ENCODE measurements at regions not wholly inside any gene's neighbourhood (a gene's known extent, or its start where the extent isn't known, plus 50 kb on each side); places are given as distances from the start of the nearest gene placed in this dataset.

DNA sequence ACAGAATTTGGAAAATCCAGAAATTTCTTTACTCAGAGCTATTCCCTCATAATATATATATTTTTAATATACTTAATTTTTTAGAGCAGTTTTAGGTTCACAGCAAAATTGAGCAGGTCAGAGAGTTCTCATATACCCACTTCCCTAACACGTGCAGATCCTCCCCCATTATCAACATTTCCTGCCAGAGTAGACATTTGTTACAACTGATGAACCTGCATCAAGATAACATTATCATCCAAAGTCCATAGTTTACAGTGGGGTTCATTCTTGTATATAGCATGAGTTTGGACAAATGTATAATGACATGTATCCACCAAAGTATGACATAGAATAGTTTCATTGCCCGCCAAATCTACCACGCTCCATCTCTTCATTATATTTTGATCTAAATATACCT, 170.0 kb downstream of the PTEN start:
- H3K4me1 ChIP-seq (ENCODE audit: control insufficient read depth in 2 of 2, insufficient read depth in 2 of 2, low read length in 2 of 2) = no peaks in the 10 kb centered on the region
- H3K4me2 ChIP-seq (replicated peaks; ENCODE audit: low read depth, low read length, poor library complexity, severe bottlenecking) = no peak overlapping the region
- Mint-ChIP-seq H3K27me3 (no peaks in the 10 kb centered on the region), H3K4me1 (peaks cover 9% of the 10 kb centered on the region), H3K9me3 (ENCODE audit: insufficient read depth) (no peaks in the 10 kb centered on the region), H3K4me3 (no peak overlapping the region), H3K27ac (no peak overlapping the region)
- no CpG with 5 or more reads among the region's 3 CpGs for WGBS (ENCODE audit: insufficient coverage)
- TF ChIP-seq, protein P1, sequence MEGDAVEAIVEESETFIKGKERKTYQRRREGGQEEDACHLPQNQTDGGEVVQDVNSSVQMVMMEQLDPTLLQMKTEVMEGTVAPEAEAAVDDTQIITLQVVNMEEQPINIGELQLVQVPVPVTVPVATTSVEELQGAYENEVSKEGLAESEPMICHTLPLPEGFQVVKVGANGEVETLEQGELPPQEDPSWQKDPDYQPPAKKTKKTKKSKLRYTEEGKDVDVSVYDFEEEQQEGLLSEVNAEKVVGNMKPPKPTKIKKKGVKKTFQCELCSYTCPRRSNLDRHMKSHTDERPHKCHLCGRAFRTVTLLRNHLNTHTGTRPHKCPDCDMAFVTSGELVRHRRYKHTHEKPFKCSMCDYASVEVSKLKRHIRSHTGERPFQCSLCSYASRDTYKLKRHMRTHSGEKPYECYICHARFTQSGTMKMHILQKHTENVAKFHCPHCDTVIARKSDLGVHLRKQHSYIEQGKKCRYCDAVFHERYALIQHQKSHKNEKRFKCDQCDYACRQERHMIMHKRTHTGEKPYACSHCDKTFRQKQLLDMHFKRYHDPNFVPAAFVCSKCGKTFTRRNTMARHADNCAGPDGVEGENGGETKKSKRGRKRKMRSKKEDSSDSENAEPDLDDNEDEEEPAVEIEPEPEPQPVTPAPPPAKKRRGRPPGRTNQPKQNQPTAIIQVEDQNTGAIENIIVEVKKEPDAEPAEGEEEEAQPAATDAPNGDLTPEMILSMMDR (IDR thresholded peaks at IDR 0.05) = no peak
- TF ChIP-seq EZH2 (IDR thresholded peaks at IDR 0.05; ENCODE audit: borderline replicate concordance, insufficient read depth, low read depth, low read length, poor library complexity, severe bottlenecking) = no peak
- ChIA-PET POLR2A (no interaction called here), CTCF (no interaction called here)
- ATAC-seq (ENCODE audit: low read depth) = no peak
- no peak overlapping the region for H3K4me3 ChIP-seq (ENCODE audit: control extremely low read depth in 1 of 5, extremely low read depth in 1 of 5, insufficient read depth in 1 of 5, low read depth in 2 of 5, low read length in 4 of 5)
- no peak overlapping the region for H3K27ac ChIP-seq (ENCODE audit: low read length in 2 of 2)
- no peak overlapping the region for H2AFZ ChIP-seq (ENCODE audit: insufficient read depth, low read depth, low read length, poor library complexity, severe bottlenecking)
- no peaks in the 10 kb centered on the region for H3K36me3 ChIP-seq (replicated peaks in 1 of 2; ENCODE audit: control extremely low read depth in 1 of 2, control insufficient read depth in 1 of 2, extremely low read depth in 1 of 2, insufficient read depth in 2 of 2, low read length in 1 of 2)
- H4K20me1 ChIP-seq (ENCODE audit: control insufficient read depth, insufficient read depth, low read length, poor library complexity, severe bottlenecking) = no peaks in the 10 kb centered on the region
- intact Hi-C loops (cut with micrococcal nuclease) = no loop called here
- no peak for DNase-seq
- no peaks in the 10 kb centered on the region for H3K79me2 ChIP-seq (ENCODE audit: control insufficient read depth, insufficient read depth, low read length)
- H3K9me3 ChIP-seq (ENCODE audit: control extremely low read depth in 1 of 3, control insufficient read depth in 2 of 3, insufficient read depth in 1 of 3, low read length in 2 of 3) = peaks cover 0 to 4% (median 0%) of the 10 kb centered on the region in 3 donors
- H3K27me3 ChIP-seq (replicated peaks in 1 of 4; ENCODE audit: control extremely low read depth in 1 of 4, control insufficient read depth in 3 of 4, insufficient read depth in 4 of 4, low read length in 3 of 4) = no peaks in the 10 kb centered on the region
- no peak overlapping the region for H3K9ac ChIP-seq (ENCODE audit: low read length)

GRCh38 chr10:88033793-88034192, 170.4 kb downstream of the PTEN start:
- Mint-ChIP-seq H3K27me3 (no peaks in the 10 kb centered on the region), H3K27ac (no peak overlapping the region), H3K4me3 (no peak overlapping the region), H3K4me1 (peaks cover 7% of the 10 kb centered on the region), H3K9me3 (ENCODE audit: insufficient read depth) (no peaks in the 10 kb centered on the region)
- Histone ChIP-seq H3K79me2 (ENCODE audit: control insufficient read depth, insufficient read depth, low read length) (no peaks in the 10 kb centered on the region), H3K27ac (ENCODE audit: low read length in 2 of 2) (no peak overlapping the region), H3K4me2 (replicated peaks; ENCODE audit: low read depth, low read length, poor library complexity, severe bottlenecking) (no peak overlapping the region), H3K27me3 (replicated peaks in 1 of 4; ENCODE audit: control extremely low read depth in 1 of 4, control insufficient read depth in 3 of 4, insufficient read depth in 4 of 4, low read length in 3 of 4) (no peaks in the 10 kb centered on the region), H3K4me3 (ENCODE audit: control extremely low read depth in 1 of 5, extremely low read depth in 1 of 5, insufficient read depth in 1 of 5, low read depth in 2 of 5, low read length in 4 of 5) (no peak overlapping the region), H2AFZ (ENCODE audit: insufficient read depth, low read depth, low read length, poor library complexity, severe bottlenecking) (no peak overlapping the region), H3K9ac (ENCODE audit: low read length) (no peak overlapping the region), H3K36me3 (replicated peaks in 1 of 2; ENCODE audit: control extremely low read depth in 1 of 2, control insufficient read depth in 1 of 2, extremely low read depth in 1 of 2, insufficient read depth in 2 of 2, low read length in 1 of 2) (no peaks in the 10 kb centered on the region), H3K9me3 (ENCODE audit: control extremely low read depth in 1 of 3, control insufficient read depth in 2 of 3, insufficient read depth in 1 of 3, low read length in 2 of 3) (peaks cover 0 to 4% (median 0%) of the 10 kb centered on the region in 3 donors), H3K4me1 (ENCODE audit: control insufficient read depth in 2 of 2, insufficient read depth in 2 of 2, low read length in 2 of 2) (no peaks in the 10 kb centered on the region), H4K20me1 (ENCODE audit: control insufficient read depth, insufficient read depth, low read length, poor library complexity, severe bottlenecking) (no peaks in the 10 kb centered on the region)
- DNase-seq = no peak
- intact Hi-C loops (cut with micrococcal nuclease) = no loop called here
- ATAC-seq (ENCODE audit: low read depth) = no peak
- ChIA-PET POLR2A (no interaction called here), CTCF (no interaction called here)
- TF ChIP-seq, protein P1 (IDR thresholded peaks at IDR 0.05) = no peak
- no peak for TF ChIP-seq EZH2 (IDR thresholded peaks at IDR 0.05; ENCODE audit: borderline replicate concordance, insufficient read depth, low read depth, low read length, poor library complexity, severe bottlenecking)
- 90% methylated on average over 4 of the region's 4 CpGs for WGBS (ENCODE audit: insufficient coverage)

Data from B cell (primary cell).